ENCODE measurements at regions not wholly inside any gene's neighbourhood (a gene's known extent, or its start where the extent isn't known, plus 50 kb on each side); places are given as distances from the start of the nearest gene placed in this dataset.

- Histone ChIP-seq H3K36me3 (no peaks in the 10 kb centered on the region), H3K4me3 (ENCODE audit: low read depth, low read length) (no peak overlapping the region), H3K27me3 (no peaks in the 10 kb centered on the region), H3K4me1 (no peaks in the 10 kb centered on the region), H3K9me3 (no peaks in the 10 kb centered on the region)
- no peak for DNase-seq
- no peak for TF ChIP-seq CTCF (IDR thresholded peaks at IDR 0.05; ENCODE audit: low read depth, low read length)
Measured at GRCh38 chr4:30641345-30641744, 78.8 kb upstream of the PCDH7 start.

DNA sequence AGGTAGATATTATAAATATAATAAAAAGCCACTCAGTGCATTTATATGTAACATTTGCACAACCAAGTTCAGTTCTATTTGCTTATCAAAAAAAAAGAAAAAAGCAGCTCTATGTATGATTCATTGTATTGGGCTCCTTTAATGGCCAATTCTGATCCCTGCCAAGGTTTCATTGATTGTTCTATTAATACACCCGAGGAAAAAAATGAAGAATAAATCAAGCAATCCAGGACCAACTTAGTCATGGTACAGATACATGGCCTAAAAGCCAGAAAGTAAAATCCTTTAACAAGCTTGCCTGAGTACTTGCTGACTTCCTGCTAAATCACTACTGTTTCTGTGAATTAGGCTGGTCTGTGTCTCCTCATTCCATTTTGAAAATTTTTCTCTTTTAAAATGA lies 77.6 kb upstream of the PCDH7 start:
- Histone ChIP-seq H3K36me3 (no peaks in the 10 kb centered on the region), H3K9me3 (no peaks in the 10 kb centered on the region), H3K4me3 (ENCODE audit: low read depth, low read length) (no peak overlapping the region), H3K27me3 (no peaks in the 10 kb centered on the region), H3K4me1 (no peaks in the 10 kb centered on the region)
- DNase-seq = no peak
- TF ChIP-seq CTCF (IDR thresholded peaks at IDR 0.05; ENCODE audit: low read depth, low read length) = no peak

- Histone ChIP-seq H3K4me1 (no peaks in the 10 kb centered on the region), H3K27me3 (no peaks in the 10 kb centered on the region), H3K9me3 (no peaks in the 10 kb centered on the region), H3K36me3 (no peaks in the 10 kb centered on the region), H3K4me3 (ENCODE audit: low read depth, low read length) (no peak overlapping the region)
- DNase-seq = no peak
- no peak for TF ChIP-seq CTCF (IDR thresholded peaks at IDR 0.05; ENCODE audit: low read depth, low read length)
Measured at GRCh38 chr4:30653291-30653690, 66.9 kb upstream of the PCDH7 start.

DNA sequence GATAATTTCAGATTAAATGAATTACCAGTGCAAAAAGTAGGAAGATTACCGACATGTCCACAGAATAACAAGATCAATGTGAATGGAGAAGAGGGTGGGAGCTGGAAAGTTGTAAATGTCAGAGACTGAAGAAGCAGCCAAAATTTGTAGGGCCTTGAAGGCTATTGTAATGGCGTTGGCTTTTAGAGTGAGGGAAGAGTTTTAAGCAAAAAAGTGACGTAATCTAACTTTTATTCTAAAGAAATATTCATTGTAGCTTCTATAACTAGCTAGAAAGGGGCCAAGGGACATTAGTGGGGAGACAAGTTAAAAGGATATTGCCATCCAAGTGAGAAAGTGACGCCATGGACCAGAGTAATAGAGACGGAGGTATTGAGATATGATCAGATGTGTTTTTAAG lies 63.3 kb upstream of the PCDH7 start:
- DNase-seq = no peak
- TF ChIP-seq CTCF (IDR thresholded peaks at IDR 0.05; ENCODE audit: low read depth, low read length) = no peak
- Histone ChIP-seq H3K9me3 (no peaks in the 10 kb centered on the region), H3K36me3 (no peaks in the 10 kb centered on the region), H3K27me3 (no peaks in the 10 kb centered on the region), H3K4me3 (ENCODE audit: low read depth, low read length) (no peak overlapping the region), H3K4me1 (no peaks in the 10 kb centered on the region)

DNA sequence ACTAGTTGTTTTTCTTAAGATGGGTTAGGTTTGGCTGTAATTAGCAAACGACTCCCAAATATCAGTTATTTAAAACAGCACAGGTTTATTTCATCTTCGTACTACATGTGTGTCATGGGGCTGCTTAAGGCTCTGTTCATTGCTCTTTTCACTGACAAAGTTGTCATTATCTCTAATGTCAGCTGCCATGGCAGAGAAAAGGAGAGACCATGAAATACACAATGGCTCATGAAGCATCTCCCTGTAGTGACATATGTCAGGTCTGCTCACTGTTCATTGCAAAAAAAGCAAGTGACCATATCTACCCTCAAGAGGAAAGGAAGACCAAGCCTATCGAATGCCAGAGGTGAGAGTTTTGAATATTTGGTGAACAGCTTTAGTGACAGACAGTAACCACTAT lies 52.2 kb upstream of the PCDH7 start:
- Histone ChIP-seq H3K9me3 (no peaks in the 10 kb centered on the region), H3K36me3 (no peaks in the 10 kb centered on the region), H3K4me1 (no peaks in the 10 kb centered on the region), H3K4me3 (ENCODE audit: low read depth, low read length) (no peak overlapping the region), H3K27me3 (no peaks in the 10 kb centered on the region)
- no peak for TF ChIP-seq CTCF (IDR thresholded peaks at IDR 0.05; ENCODE audit: low read depth, low read length)
- DNase-seq = no peak

- Histone ChIP-seq H3K27me3 (no peaks in the 10 kb centered on the region), H3K36me3 (no peaks in the 10 kb centered on the region), H3K4me3 (ENCODE audit: low read depth, low read length) (no peak overlapping the region), H3K4me1 (no peaks in the 10 kb centered on the region), H3K9me3 (no peaks in the 10 kb centered on the region)
- no peak for TF ChIP-seq CTCF (IDR thresholded peaks at IDR 0.05; ENCODE audit: low read depth, low read length)
- DNase-seq = no peak
Measured at GRCh38 chr4:30670206-30670605, 50.0 kb upstream of the PCDH7 start.
